Thyroid gland (tissue), 4 donors: ENCODE measurements at regions not wholly inside any gene's neighbourhood (a gene's known extent, or its start where the extent isn't known, plus 50 kb on each side); places are given as distances from the start of the nearest gene placed in this dataset.

ENCODE experiments used
- POLR2A ChIP-seq, 2 donors: fragments of 450-650 bp; IDR thresholded peaks; one replicate each; pipeline ENCODE4 v1.6.1; 2017; ENCODE audit warnings: antibody characterized with exemption in 2 of 2, mild to moderate bottlenecking in 2 of 2, moderate library complexity in 1 of 2
- TF ChIP-seq, protein P1 (sequence below), 6 experiments: fragments of 200-600 bp in 3 of 6; fragments of 450-650 bp in 3 of 6; sonication (generic) in 3 of 6; IDR thresholded peaks; one replicate each; pipeline ENCODE4 v1.5.1; 2016 to 2019; ENCODE audit warnings: antibody characterized with exemption in 6 of 6, mild to moderate bottlenecking in 2 of 6, inconsistent platforms in 1 of 6, moderate library complexity in 1 of 6

- TF ChIP-seq, protein P1, sequence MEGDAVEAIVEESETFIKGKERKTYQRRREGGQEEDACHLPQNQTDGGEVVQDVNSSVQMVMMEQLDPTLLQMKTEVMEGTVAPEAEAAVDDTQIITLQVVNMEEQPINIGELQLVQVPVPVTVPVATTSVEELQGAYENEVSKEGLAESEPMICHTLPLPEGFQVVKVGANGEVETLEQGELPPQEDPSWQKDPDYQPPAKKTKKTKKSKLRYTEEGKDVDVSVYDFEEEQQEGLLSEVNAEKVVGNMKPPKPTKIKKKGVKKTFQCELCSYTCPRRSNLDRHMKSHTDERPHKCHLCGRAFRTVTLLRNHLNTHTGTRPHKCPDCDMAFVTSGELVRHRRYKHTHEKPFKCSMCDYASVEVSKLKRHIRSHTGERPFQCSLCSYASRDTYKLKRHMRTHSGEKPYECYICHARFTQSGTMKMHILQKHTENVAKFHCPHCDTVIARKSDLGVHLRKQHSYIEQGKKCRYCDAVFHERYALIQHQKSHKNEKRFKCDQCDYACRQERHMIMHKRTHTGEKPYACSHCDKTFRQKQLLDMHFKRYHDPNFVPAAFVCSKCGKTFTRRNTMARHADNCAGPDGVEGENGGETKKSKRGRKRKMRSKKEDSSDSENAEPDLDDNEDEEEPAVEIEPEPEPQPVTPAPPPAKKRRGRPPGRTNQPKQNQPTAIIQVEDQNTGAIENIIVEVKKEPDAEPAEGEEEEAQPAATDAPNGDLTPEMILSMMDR (IDR thresholded peaks at IDR 0.05), result no peak
- TF ChIP-seq POLR2A (IDR thresholded peaks at IDR 0.05), result no peak
Observed at GRCh38 chr5:88984040-88984439, 101.1 kb upstream of the MEF2C start.
